ENCODE measurements at regions not wholly inside any gene's neighbourhood (a gene's known extent, or its start where the extent isn't known, plus 50 kb on each side); places are given as distances from the start of the nearest gene placed in this dataset.

GRCh38 chr4:55175779-55176231, 50.4 kb upstream of the KDR start:
- DNase-seq, result no peak

GRCh38 chr4:55176497-55176896, 51.1 kb upstream of the KDR start:
- no peak for DNase-seq

DNA sequence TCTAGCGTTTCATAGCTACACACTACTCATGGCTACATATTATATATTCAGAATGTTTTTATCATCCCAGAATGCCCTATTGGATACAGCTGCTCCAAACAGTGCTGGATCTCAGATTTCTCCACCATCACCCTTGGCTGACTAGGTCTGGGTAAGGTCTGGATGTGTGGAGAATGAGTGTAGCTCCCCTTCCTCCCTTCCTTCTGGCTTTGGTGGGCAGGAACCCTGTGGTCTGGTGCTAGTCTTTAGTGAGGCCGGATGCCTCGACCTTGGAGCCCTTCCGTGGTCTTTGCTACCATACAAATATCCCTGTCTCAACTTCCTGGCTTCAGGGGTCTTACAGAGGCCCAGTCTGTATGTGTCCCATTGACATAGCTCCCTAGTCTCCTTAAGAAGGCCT, 52.1 kb upstream of the KDR start:
- no peak for DNase-seq

DNA sequence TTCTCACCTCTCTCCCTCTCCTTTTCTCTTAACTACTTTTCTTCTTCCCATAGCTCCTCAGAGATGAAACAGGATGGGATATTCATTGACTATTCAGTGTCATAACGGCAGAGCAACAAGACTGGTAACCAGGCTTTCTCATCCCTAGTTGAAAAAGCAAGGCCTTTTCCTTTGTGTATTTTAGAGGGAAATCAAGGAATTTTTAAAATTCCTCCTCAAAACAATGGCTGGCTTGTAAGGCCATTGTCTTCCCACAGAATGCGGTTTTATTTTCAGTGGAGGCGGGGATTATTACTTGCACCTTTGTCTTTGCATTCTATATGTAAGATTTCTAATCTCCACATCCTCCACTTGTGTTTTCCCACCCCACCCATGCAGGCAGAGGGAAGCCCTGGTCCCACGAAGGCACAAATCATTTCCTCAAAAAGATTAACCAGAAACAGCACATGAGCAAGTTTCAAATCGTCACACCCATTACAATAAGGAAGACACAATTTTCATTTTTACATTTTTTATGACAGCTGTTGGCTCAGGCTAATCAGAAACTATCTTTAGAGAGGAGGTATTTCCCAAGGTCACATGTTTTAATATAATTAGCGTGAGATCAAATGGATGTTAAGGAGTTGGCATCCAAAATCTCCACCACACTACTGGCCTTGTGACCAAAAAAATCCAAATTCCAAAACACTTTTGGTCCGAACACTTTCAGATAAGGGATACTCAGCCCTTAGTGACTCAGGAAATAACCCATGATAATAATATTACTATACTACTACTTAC, 53.0 kb upstream of the KDR start:
- no peak for DNase-seq

DNA sequence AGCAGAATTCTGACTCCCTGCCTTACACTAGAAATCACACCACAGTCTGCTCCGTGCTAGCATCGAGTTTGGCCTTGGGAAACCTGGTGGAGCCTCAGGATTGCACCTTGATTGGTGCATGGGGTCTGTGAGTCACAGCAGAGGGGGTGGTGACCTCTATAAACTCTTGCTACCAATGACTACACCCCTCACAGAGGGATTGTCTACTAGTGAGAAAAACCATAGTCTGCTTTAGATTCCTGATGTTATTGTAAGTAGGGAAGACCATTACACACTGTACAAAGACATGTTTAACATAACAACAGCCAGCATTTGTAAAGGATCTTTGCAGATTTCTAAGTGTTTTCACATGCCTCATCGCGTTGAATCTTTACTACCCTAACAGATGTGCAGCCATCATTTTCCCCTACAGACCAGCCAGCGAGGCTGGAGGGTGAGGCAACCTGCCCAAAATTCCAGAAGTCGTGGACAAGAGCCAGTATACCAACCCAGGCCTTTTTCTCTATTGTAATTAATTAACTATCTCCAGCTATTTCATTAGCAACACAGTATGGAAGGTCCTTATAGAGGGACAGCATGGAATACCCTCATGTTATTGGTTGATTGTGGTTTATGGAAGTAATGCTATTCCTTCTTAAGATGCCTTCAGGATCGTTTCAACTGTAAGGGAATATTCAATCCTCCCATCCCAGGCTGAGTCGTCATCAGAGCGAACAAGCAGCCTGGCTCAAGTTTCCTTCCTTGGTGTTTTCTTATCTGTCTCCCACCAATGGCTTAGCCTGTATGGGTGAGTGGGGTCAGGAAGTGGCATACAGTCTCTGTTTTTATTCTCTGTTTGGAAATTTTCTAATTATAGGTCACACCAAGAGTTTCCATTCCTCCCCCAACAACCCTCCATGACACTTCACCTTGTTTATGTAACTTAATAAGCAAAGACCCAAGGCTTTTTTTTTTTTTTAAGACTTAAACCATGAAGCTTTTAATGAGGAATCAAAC, 55.9 kb upstream of the KDR start:
- DNase-seq, result no peak

DNA sequence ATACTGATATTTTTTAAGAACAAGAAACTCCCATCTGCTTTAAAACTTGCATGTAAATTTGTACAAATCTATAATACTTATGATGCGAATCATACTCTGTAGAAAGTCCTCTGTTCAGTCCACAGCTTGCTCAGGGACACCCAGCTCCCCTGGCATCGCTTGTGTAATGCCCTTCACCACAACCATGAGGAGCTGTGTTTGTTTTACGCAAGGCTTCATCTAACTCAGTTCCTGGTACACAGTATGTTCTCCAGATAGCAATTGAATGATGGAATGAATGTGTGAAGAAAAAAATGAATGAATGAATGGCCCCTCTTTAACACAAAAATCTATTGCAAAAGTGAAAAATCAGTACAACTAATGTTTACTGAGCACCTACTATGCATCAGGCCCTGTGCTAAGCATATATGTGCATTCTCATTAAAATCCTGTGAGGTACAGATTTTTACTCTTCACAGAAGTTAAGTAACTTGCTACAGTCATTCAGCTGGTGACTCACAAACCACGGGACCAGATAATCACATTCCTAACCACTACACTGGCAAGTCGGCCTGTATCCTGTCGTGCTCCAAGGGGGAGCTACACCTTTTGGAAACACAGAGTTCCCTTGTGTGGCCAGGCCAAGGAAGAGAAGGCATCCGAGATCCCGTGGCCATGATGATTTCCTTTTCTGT, 58.7 kb upstream of the KDR start:
- no peak for DNase-seq

GRCh38 chr4:55184600-55185523, 59.5 kb upstream of the KDR start:
- DNase-seq, result peak; percentile 27

DNA sequence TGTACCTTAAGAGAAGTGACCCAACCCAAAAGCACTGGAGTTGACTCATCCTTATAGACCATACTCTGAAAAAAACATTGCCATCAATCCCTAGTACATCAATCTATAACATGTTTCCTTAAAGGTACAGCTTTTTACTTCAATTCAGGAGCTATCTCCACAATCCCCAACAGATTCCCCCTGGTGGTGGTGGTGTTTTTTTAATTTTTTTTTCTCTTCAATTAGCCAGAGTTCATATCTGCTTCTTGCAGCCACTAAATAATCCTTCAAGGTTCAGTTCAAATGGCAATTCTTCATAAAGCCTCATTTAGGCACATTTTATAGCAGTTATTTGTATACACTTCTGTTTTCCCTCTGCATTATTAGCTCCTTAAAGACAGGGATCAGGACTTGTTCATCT, 60.7 kb upstream of the KDR start:
- DNase-seq, result no peak

GRCh38 chr4:55186700-55187099, 61.3 kb upstream of the KDR start:
- no peak for DNase-seq

GRCh38 chr4:55214172-55214571, 88.8 kb upstream of the KDR start:
- no peak for DNase-seq

DNA sequence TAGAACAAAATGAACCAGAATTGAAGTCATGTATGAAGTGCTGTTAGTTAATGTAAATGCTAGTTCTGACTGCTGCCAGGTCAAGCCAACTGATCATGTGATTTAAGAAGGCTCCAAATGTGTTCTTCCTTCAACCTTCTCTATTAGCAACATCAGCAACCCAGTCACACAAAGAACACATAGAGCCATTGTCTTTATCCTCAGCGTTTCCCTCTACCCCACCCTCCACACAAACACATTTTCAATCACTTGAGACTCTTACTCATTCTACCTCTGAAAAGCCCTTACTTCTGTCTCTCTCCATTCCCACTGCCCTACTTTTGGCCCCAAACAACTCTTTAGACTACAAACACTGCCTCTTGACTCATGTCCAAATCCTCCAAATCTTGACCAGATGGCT, 89.7 kb upstream of the KDR start:
- DNase-seq, result no peak

DNA sequence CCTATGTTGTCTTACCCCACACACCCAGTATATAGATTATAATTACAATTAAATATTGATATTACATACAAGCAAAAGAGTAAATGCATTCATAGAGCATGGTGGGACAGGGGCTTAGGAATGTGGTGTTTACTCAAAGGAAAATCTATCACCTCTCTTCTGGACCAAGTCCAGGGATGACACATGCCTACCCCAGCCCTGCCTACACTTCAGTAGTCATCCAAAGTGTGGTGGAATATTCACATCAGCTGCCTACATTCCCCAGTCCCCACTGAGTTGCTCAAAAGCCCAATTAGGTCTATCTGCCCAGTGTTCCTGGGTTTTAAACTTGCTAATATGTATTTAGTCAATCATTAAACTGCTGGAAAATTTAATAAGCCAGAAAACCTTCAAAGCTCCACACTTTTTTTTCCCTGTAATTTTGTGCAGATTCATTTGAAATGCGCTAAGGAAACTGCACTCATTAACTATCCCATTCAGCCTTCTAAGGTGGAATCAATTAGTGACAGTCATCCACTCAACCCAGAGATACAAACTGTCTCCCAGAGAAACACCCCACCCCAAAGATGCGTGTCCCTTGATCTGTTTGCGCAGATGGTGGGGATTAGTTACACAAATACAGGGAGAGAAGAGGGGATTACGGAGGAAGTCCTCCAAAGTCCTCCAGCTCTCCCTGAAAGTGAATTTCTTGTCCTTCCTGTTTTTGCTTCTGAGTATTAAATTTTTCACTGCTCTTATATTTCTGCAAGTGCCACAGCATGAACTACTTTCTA, 91.7 kb upstream of the KDR start:
- DNase-seq, result no peak

DNA sequence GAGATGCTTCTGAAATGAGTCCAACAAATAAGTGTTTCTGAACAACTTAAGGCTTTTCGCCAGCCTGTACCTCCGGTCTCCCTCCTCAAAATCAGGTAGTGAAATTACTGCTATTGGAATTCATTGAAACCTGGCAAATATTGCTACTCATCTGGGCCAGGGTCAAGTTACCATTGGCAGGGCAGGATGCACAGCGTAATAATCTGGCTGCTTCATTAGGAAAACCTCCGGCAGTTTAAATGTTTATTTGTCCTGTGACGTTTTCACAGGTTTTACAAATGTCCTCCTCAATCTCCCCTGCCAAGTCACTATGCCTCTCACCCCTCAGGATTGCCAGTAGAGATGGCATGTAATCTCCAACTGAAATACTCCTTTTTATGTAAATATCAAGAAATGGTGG, 92.6 kb upstream of the KDR start:
- no peak for DNase-seq

- DNase-seq, result no peak
Measured at GRCh38 chr4:55237839-55238238, 108.2 kb upstream of the SRD5A3 start.

DNA sequence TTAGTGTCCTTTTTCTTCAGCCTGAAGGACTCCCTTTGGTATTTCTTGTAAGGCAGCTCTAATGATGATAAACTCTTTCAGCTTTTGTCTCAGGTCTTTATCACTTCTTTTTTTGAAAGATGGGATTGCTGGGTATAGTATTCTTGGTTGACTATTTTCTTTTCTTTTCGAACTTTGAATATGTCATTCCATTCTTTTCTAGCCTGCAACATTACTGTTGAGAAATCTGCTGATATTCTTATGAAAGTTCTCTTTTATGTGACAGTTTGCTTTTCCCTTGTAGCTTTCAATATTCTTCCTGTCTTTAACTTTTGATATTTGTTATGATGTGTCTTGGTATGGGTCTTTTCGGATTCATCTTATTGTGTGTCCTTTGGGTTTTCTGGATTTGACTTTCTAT, 107.6 kb upstream of the SRD5A3 start:
- no peak for DNase-seq

DNA sequence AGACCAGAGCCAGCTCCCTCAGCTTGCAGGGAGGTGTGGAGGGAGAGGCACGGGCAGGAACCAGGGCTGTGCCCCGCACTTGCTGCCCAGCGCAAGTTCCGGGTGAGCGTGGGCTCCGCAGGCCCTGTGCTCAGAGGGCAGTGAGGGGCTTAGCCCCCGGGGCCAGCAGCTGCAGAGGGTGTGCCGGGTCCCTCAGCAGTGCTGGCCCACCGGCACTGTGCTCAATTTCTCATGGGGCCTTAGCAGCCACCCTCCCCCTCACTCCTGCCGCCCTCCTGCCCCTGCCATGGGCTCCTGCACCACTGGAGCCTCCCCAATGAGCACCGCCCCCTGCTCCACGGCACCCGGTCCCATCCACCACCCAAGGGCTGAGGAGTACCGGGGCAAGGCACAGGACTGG, 104.6 kb upstream of the SRD5A3 start:
- DNase-seq, result no peak

DNA sequence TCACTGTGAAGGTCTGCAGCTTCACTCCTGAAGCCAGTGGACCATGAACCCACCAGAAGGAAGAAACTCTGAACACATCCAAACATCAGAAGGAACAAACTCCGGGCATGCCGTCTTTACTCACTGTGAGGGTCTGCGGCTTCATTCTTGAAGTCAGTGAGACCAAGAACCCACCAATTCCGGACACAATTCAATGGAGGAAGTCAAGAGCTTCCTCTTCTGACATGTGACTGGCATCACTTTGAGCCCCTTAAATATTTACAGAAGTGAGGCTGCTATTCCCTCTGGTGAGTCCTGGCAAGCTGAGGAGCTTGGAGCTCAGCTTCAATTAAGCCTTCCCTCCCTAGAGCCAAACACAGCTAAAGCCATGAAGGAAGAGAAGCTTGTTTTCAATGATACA, 103.5 kb upstream of the SRD5A3 start:
- no peak for DNase-seq

DNA sequence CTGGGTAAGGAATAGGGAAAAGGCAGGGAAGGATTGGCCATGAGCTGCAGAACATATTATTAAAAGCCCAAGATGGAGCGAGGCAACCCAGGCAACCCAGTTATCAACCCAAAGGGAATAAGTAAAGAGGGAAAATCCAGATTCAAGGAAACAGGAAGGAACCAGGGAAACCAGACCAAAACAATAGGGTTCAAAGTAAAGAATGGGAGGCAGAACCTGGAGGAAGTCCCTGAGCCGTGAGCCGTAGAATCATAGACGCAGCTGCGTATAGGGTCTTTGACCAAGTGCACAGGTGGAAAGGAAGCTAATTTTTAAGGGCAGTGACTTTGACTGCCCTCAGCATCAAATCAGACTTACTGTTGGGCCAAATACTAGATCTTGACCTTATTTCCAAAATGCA, 98.5 kb upstream of the SRD5A3 start:
- DNase-seq, result no peak

DNA sequence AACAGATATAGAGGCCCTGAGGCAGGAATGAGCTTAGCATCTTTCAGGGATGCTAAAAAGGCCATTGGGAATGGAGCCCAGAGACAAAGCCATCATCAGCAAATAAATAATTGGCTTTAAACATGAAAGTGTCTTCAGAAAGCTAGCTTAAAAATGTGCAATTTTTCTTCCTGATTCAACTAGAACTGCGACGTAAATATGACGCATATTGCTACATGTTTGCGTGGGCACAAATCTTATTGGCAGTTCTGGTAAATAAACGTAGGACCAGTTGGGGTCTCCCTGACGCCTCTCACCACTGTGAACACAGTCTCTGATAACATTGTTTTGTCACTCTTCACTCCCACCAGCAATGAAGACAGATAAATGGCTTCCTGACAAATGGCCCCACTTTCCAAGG, 97.3 kb upstream of the SRD5A3 start:
- DNase-seq, result no peak

DNA sequence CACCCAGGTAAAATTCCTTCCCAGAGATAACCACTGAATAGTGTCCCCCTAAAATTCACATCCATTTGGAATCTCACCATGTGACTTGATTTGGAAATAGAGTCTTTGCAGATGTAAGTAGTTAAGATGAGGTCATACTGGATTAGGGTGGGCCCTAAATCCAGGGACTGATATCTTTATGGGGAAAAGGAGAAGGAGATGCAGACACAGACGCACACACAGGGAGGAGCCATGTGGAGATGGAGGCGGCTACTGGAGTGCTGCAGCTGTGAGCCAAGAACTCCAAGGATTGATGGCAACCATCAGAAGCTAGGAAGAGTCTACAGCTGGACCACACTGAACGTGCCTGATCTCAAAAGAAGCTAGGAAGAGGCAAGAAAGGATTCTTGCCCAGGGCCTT, 96.6 kb upstream of the SRD5A3 start:
- no peak for DNase-seq

GRCh38 chr4:55251342-55251741, 94.7 kb upstream of the SRD5A3 start:
- no peak for DNase-seq

GRCh38 chr4:55251896-55252295, 94.1 kb upstream of the SRD5A3 start:
- no peak for DNase-seq
